GM23248 (cell line): ENCODE measurements at regions not wholly inside any gene's neighbourhood (a gene's known extent, or its start where the extent isn't known, plus 50 kb on each side); places are given as distances from the start of the nearest gene placed in this dataset.

Experiments used
- DNase-seq: peaks from one replicate; pipeline ENCODE4 v3.0.0-alpha.2; 2015
- H2AFZ ChIP-seq: fragments of 200-600 bp; sonication (generic); 2 replicates; pipeline ENCODE4 v1.6.1; 2016; ENCODE audit warnings: antibody characterized with exemption
- H3F3A ChIP-seq: fragments of 200-600 bp; sonication (generic); 2 replicates; pipeline ENCODE4 v1.6.1; 2016; ENCODE audit warnings: mild to moderate bottlenecking, antibody characterized with exemption, mixed run types; ENCODE audit not compliant: insufficient read depth
- H3K27ac ChIP-seq: fragments of 200-600 bp; sonication (generic); 2 replicates; pipeline ENCODE4 v1.5.1; 2016; ENCODE audit warnings: mild to moderate bottlenecking
- H3K27me3 ChIP-seq: fragments of 200-600 bp; sonication (generic); replicated peaks from 2 replicates; pipeline ENCODE4 v1.6.1; 2016; ENCODE audit warnings: mild to moderate bottlenecking; ENCODE audit not compliant: insufficient read depth
- H3K36me3 ChIP-seq: fragments of 200-600 bp; sonication (generic); 2 replicates; pipeline ENCODE4 v1.6.1; 2016; ENCODE audit warnings: low read depth, mild to moderate bottlenecking
- H3K4me1 ChIP-seq: fragments of 200-600 bp; sonication (generic); 2 replicates; pipeline ENCODE4 v1.6.1; 2016; ENCODE audit warnings: mild to moderate bottlenecking; ENCODE audit not compliant: insufficient read depth
- H3K4me2 ChIP-seq: fragments of 200-600 bp; sonication (generic); one replicate; pipeline ENCODE4 v1.6.1; 2016; ENCODE audit warnings: mild to moderate bottlenecking; ENCODE audit not compliant: unreplicated experiment
- H3K4me3 ChIP-seq: fragments of 200-600 bp; sonication (generic); 2 replicates; pipeline ENCODE4 v1.5.1; 2016; ENCODE audit warnings: mild to moderate bottlenecking
- H3K79me2 ChIP-seq: fragments of 200-600 bp; sonication (generic); 2 replicates; pipeline ENCODE4 v1.6.1; 2016; ENCODE audit warnings: mild to moderate bottlenecking; ENCODE audit not compliant: insufficient read depth
- H3K9ac ChIP-seq: fragments of 200-600 bp; sonication (generic); 2 replicates; pipeline ENCODE4 v1.6.1; 2016; ENCODE audit warnings: mild to moderate bottlenecking
- H3K9me2 ChIP-seq: fragments of 200-600 bp; sonication (generic); 2 replicates; pipeline ENCODE4 v1.6.1; 2016; ENCODE audit warnings: mixed run types, mild to moderate bottlenecking, moderate library complexity; ENCODE audit not compliant: insufficient read depth
- H3K9me3 ChIP-seq: fragments of 200-600 bp; sonication (generic); one replicate; pipeline ENCODE4 v1.6.1; 2017; ENCODE audit warnings: low read depth
- H4K20me1 ChIP-seq: fragments of 200-600 bp; sonication (generic); 2 replicates; pipeline ENCODE4 v1.6.0; 2016; ENCODE audit not compliant: insufficient read depth
- EZH2 ChIP-seq: fragments of 200-600 bp; sonication (generic); IDR thresholded peaks from 2 replicates; pipeline ENCODE4 v1.6.1; 2018; ENCODE audit warnings: antibody characterized with exemption, mild to moderate bottlenecking; ENCODE audit not compliant: insufficient read depth, poor library complexity, severe bottlenecking
- EZH2phosphoT487 ChIP-seq: fragments of 200-600 bp; sonication (generic); IDR thresholded peaks from 2 replicates; pipeline ENCODE4 v1.6.1; 2018; ENCODE audit warnings: antibody characterized with exemption, moderate library complexity, mild to moderate bottlenecking, low read depth; ENCODE audit not compliant: insufficient read depth
- WGBS, 2 experiments: methylation state at CpG; one replicate each; pipeline ENCODE4 v1.1.6; 2015 to 2017; ENCODE audit warnings: low lambda C conversion rate in 2 of 2, low coverage in 1 of 2; ENCODE audit errors: missing lambda C conversion rate in 2 of 2; 5-methylcytosine and 5-hydroxymethylcytosine counted together
- in situ Hi-C: fragments of 300-500 bp; cut with MboI; formaldehyde crosslinking; loops from 2 replicates; pipeline ENCODE4 v1.15.0; 2020

DNA sequence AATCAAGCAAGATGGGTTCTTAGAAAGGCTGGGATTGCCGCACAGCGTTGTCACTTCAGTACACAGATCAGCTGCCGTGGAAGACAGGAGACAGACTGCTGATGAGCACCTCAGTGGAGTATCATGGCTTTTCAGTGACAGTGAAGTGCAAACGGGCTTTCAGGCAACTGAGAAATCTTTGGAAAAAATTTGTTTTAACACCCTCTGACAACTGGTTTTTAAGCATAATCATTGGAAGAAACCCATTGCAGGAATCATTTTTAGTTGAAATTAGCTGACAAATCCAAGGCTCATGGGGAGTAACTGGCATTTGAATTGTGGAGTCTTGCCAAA lies 418.8 kb downstream of the OTOL1 start:
- in situ Hi-C loops, result no loop called here
- Histone ChIP-seq H3K27me3 (no peaks in the 10 kb centered on the region), H3K4me3 (no peak overlapping the region), H3K36me3 (no peaks in the 10 kb centered on the region), H3F3A (peaks cover 10% of the 10 kb centered on the region), H3K4me1 (peaks cover 24% of the 10 kb centered on the region), H3K79me2 (no peaks in the 10 kb centered on the region), H3K9me3 (no peaks in the 10 kb centered on the region), H3K4me2 (peak overlapping the region; percentile 53), H4K20me1 (no peaks in the 10 kb centered on the region), H3K9ac (no peak overlapping the region), H3K9me2 (no peaks in the 10 kb centered on the region), H2AFZ (peak overlapping the region; percentile 54), H3K27ac (no peak overlapping the region)
- TF ChIP-seq EZH2 (no peak), EZH2phosphoT487 (no peak)
- 46 to 59% methylated on average over 4 of the region's 4 CpGs for WGBS, 2 experiments
- DNase-seq, result peak; percentile 9

DNA sequence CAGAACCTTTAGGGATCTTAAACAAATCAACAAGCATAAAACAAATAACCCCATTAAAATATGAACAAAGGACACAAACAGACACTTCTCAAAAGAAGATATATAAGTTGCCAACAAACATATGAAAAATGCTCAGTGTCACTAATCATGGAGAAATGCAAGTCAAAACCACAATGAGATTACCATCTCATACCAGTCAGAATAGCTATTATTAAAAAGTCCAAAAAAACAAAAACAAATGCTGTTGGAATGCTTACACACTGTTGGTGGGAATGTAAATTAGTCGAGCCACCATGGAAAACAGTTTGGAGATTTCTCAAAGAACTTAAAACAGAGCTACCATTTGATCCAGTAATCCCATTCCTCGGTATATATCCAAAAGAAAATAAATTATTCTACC lies 423.6 kb downstream of the OTOL1 start:
- WGBS, 2 experiments, result 42 to 43% methylated on average over 2 of the region's 2 CpGs
- Histone ChIP-seq H3K4me1 (peaks cover 5% of the 10 kb centered on the region), H3K36me3 (no peaks in the 10 kb centered on the region), H3K4me2 (no peak overlapping the region), H3K79me2 (no peaks in the 10 kb centered on the region), H4K20me1 (no peaks in the 10 kb centered on the region), H3K27me3 (no peaks in the 10 kb centered on the region), H3F3A (no peaks in the 10 kb centered on the region; the same call in 1 of the 2 replicates), H3K9me2 (no peaks in the 10 kb centered on the region), H3K4me3 (no peak overlapping the region), H2AFZ (no peak overlapping the region), H3K27ac (no peak overlapping the region), H3K9ac (no peak overlapping the region), H3K9me3 (no peaks in the 10 kb centered on the region)
- in situ Hi-C loops, result no loop called here
- DNase-seq, result peak; percentile 32
- TF ChIP-seq EZH2 (no peak), EZH2phosphoT487 (no peak)

DNA sequence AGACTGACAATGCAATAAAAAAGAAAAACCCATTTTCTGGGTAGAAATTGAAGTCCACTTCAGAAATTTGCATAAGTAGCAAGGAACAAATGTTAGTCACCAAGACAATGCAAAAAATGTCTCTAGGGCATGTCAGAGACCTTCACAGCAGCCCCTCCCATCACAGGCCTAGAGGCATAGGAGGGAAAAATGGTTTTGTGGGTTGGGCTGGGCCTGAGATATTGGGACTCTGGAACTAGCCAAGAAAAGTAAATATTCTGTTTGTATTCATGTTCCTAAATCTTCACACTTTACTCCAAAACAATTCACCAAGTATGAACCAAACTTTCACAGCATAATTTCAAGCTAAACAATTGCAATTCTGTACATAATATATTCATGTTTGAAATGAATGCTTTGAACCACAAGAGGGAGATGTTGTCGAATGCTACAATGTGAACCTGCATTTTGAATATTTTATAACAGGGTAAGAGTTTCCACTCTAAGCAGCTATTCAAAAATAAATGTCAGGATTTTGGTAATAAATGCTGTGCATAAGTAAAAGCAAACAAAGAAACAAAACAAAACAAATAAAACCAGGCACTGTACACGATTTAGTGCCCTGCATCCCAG lies 429.2 kb downstream of the OTOL1 start:
- Histone ChIP-seq H4K20me1 (no peaks in the 10 kb centered on the region), H3K9me2 (no peaks in the 10 kb centered on the region), H3K36me3 (no peaks in the 10 kb centered on the region), H3K4me2 (no peak overlapping the region), H3K9ac (no peak overlapping the region), H3K4me1 (no peaks in the 10 kb centered on the region), H2AFZ (no peak overlapping the region), H3K27me3 (no peaks in the 10 kb centered on the region), H3K79me2 (no peaks in the 10 kb centered on the region), H3K27ac (no peak overlapping the region), H3K9me3 (no peaks in the 10 kb centered on the region), H3K4me3 (no peak overlapping the region), H3F3A (no peaks in the 10 kb centered on the region)
- in situ Hi-C loops, result no loop called here
- peak; percentile 34 for DNase-seq
- no peak for TF ChIP-seq EZH2
- no peak for TF ChIP-seq EZH2phosphoT487
- WGBS, 2 experiments, result 60 to 63% methylated on average over 2 of the region's 2 CpGs

DNA sequence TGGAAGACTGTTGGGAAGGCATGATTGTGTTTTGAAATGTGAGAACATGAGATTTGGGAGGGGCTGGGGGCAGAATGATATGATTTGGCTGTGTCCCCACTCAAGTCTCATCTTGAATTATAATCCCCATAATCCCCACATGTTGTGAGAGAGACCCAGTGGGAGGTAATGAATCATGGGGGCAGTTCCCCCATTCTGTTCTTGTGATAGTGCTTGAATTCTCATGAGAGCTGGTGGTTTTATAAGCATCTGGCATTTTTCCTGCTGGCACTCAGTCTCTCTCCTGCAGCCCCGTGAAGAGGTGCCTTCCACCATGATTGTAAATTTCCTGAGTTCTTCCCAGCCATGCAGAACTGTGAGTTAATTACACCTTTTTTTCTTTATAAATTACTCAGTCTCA lies 430.5 kb downstream of the OTOL1 start:
- H3K4me1 ChIP-seq, result no peaks in the 10 kb centered on the region
- WGBS, 2 experiments, result 52 to 76% methylated on average over 1 of the region's 1 CpG
- TF ChIP-seq EZH2phosphoT487, result no peak
- TF ChIP-seq EZH2, result no peak

More for the DNA sequence above, 430.5 kb downstream of the OTOL1 start:
- DNase-seq, result no peak
- H3K9me3 ChIP-seq, result no peaks in the 10 kb centered on the region
- H3K27me3 ChIP-seq, result no peaks in the 10 kb centered on the region
- H3F3A ChIP-seq, result no peaks in the 10 kb centered on the region
- no peaks in the 10 kb centered on the region for H3K79me2 ChIP-seq
- H3K36me3 ChIP-seq, result no peaks in the 10 kb centered on the region
- H3K27ac ChIP-seq, result no peak overlapping the region
- H3K9ac ChIP-seq, result no peak overlapping the region
- no peak overlapping the region for H3K4me3 ChIP-seq
- H3K9me2 ChIP-seq, result no peaks in the 10 kb centered on the region
- H4K20me1 ChIP-seq, result no peaks in the 10 kb centered on the region
- in situ Hi-C loops, result no loop called here
- H2AFZ ChIP-seq, result no peak overlapping the region
- H3K4me2 ChIP-seq, result no peak overlapping the region
